Keratinocyte (primary cell): ENCODE measurements at regions not wholly inside any gene's neighbourhood (a gene's known extent, or its start where the extent isn't known, plus 50 kb on each side); places are given as distances from the start of the nearest gene placed in this dataset.

Experiments used
- DNase-seq: peaks from one replicate; pipeline ENCODE4 v3.0.0-alpha.2; 2011; ENCODE audit warnings: low read depth, missing footprints, low spot score
- FAIRE-seq: peaks from 2 replicates; lab custom pipeline; 2011; peaks lifted over from hg19 to GRCh38; lab: Jason Lieb, UNC
- H2AFZ ChIP-seq: 2 replicates; pipeline ENCODE4 v1.6.0; 2012; ENCODE audit warnings: low read length, control low read depth, inconsistent platforms; ENCODE audit not compliant: control insufficient read depth
- H3K27ac ChIP-seq: 2 replicates; pipeline ENCODE4 v1.5.1; 2011; ENCODE audit warnings: low read length; ENCODE audit not compliant: control insufficient read depth, insufficient read depth
- H3K27me3 ChIP-seq: 3 replicates; pipeline ENCODE4 v1.6.0; 2011; ENCODE audit warnings: low read length; ENCODE audit not compliant: control insufficient read depth, insufficient read depth; ENCODE audit errors: extremely low read depth
- H3K36me3 ChIP-seq, 2 experiments: 2 replicates in 1 of 2; 3 replicates in 1 of 2; pipeline ENCODE4 v1.5.1; 2011; ENCODE audit warnings: low read length in 2 of 2, mild to moderate bottlenecking in 1 of 2; ENCODE audit not compliant: control insufficient read depth in 2 of 2, insufficient read depth in 2 of 2; ENCODE audit errors: extremely low read depth in 1 of 2
- H3K4me1 ChIP-seq: 3 replicates; pipeline ENCODE4 v1.5.1; 2011; ENCODE audit warnings: low read length; ENCODE audit not compliant: control insufficient read depth, insufficient read depth; ENCODE audit errors: extremely low read depth
- H3K4me2 ChIP-seq: 3 replicates; pipeline ENCODE4 v1.6.0; 2011; ENCODE audit warnings: low read depth, low read length; ENCODE audit not compliant: control insufficient read depth, insufficient read depth; ENCODE audit errors: extremely low read depth
- H3K4me3 ChIP-seq, 3 experiments: fragments of 200-600 bp in 1 of 3; sonication (generic) in 1 of 3; 2 replicates in 2 of 3; 3 replicates in 1 of 3; pipeline ENCODE4 v1.5.1; 2011 to 2016; ENCODE audit warnings: low read length in 3 of 3, mild to moderate bottlenecking in 3 of 3, control low read depth in 2 of 3, inconsistent platforms in 1 of 3, low read depth in 1 of 3, mixed read lengths in 1 of 3, mixed run types in 1 of 3, moderate library complexity in 1 of 3; ENCODE audit not compliant: control insufficient read depth in 2 of 3, insufficient read depth in 2 of 3; ENCODE audit errors: extremely low read depth in 1 of 3
- H3K79me2 ChIP-seq: 2 replicates; pipeline ENCODE4 v1.6.0; 2012; ENCODE audit warnings: low read length; ENCODE audit not compliant: control insufficient read depth, insufficient read depth
- H3K9ac ChIP-seq: 3 replicates; pipeline ENCODE4 v1.6.0; 2011; ENCODE audit warnings: low read length; ENCODE audit not compliant: control insufficient read depth, insufficient read depth; ENCODE audit errors: extremely low read depth
- H3K9me1 ChIP-seq: 3 replicates; pipeline ENCODE4 v1.6.0; 2011; ENCODE audit warnings: low read length; ENCODE audit not compliant: control insufficient read depth, insufficient read depth; ENCODE audit errors: extremely low read depth
- H3K9me3 ChIP-seq: 2 replicates; pipeline ENCODE4 v1.5.1; 2012; ENCODE audit warnings: low read depth, low read length; ENCODE audit not compliant: control insufficient read depth
- H4K20me1 ChIP-seq: 3 replicates; pipeline ENCODE4 v1.6.0; 2011; ENCODE audit warnings: low read length; ENCODE audit not compliant: control insufficient read depth, insufficient read depth; ENCODE audit errors: extremely low read depth
- CTCF ChIP-seq, 3 experiments: IDR thresholded peaks in 1 of 3; conservative IDR thresholded peaks in 1 of 3; optimal IDR thresholded peaks in 1 of 3; 2 replicates in 2 of 3; 3 replicates in 1 of 3; pipeline versions ENCODE3 to v1.5.1; 2011; ENCODE audit warnings: low read length in 3 of 3, mild to moderate bottlenecking in 3 of 3, moderate library complexity in 2 of 3, control low read depth in 1 of 3, inconsistent platforms in 1 of 3; ENCODE audit not compliant: insufficient read depth in 2 of 3; ENCODE audit errors: extremely low read depth in 1 of 3
- EZH2 ChIP-seq: IDR thresholded peaks from one replicate; pipeline ENCODE4 v1.6.1; 2012; ENCODE audit warnings: inconsistent platforms, mild to moderate bottlenecking, low read length, moderate library complexity
- dilution Hi-C: fragments of 300-500 bp; cut with MboI; formaldehyde crosslinking; loops from one replicate; pipeline ENCODE4 v1.7.0; 2020; ENCODE audit warnings: low sequenced_read_pairs; ENCODE audit not compliant: extremely low pct_ligation_motif_present

- Histone ChIP-seq H3K36me3 (no peaks in the 10 kb centered on the region), H3K9me3 (no peaks in the 10 kb centered on the region), H2AFZ (no peak overlapping the region), H3K4me2 (no peak overlapping the region), H3K4me3 (no peak overlapping the region), H3K4me1 (no peaks in the 10 kb centered on the region), H3K9me1 (no peaks in the 10 kb centered on the region), H3K79me2 (no peaks in the 10 kb centered on the region), H3K27me3 (no peaks in the 10 kb centered on the region), H3K9ac (no peak overlapping the region), H3K27ac (no peak overlapping the region), H4K20me1 (no peaks in the 10 kb centered on the region)
- dilution Hi-C loops, result no loop called here
- DNase-seq (no peak), FAIRE-seq (no peak)
- TF ChIP-seq CTCF (optimal IDR thresholded peaks at IDR 0.05 in 1 of 3, IDR thresholded peaks at IDR 0.05 in 1 of 3, conservative IDR thresholded peaks at IDR 0.05 in 1 of 3; ENCODE audit: extremely low read depth in 1 of 3, insufficient read depth in 2 of 3, low read length in 3 of 3), result no peak
- no peak for TF ChIP-seq EZH2
Measured at GRCh38 chr12:5246196-5246595, 185.7 kb upstream of the NTF3 start.

DNA sequence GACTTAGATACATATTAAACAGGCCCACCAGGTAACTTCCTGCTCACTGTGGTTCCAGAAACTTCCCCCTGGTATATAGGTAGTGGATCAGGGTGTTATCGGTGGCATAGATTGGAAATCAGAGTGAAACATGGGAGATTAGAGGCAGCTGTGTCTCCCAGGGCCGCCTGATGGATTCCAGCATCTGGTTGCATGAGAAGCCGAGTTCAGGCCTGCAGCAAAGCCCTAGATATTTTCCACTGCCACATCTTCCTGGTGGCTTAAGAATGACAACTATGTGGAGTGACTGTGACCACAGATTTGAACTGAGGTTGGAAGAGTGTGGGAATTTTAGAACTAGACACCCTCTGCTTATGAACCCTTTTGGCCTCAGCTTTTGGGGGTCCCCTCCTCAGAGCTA lies 184.8 kb upstream of the NTF3 start:
- Histone ChIP-seq H3K79me2 (no peaks in the 10 kb centered on the region), H3K9me1 (no peaks in the 10 kb centered on the region), H4K20me1 (no peaks in the 10 kb centered on the region), H3K27ac (no peak overlapping the region), H3K4me2 (no peak overlapping the region), H3K9me3 (no peaks in the 10 kb centered on the region), H3K9ac (no peak overlapping the region), H3K36me3 (no peaks in the 10 kb centered on the region), H3K4me1 (no peaks in the 10 kb centered on the region), H2AFZ (no peak overlapping the region), H3K4me3 (no peak overlapping the region), H3K27me3 (no peaks in the 10 kb centered on the region)
- no peak for TF ChIP-seq CTCF (optimal IDR thresholded peaks at IDR 0.05 in 1 of 3, IDR thresholded peaks at IDR 0.05 in 1 of 3, conservative IDR thresholded peaks at IDR 0.05 in 1 of 3; ENCODE audit: extremely low read depth in 1 of 3, insufficient read depth in 2 of 3, low read length in 3 of 3)
- no peak for TF ChIP-seq EZH2
- no peak for FAIRE-seq
- dilution Hi-C loops, result no loop called here
- DNase-seq, result no peak
